Hematopoietic multipotent progenitor cell (in vitro differentiated cells): ENCODE measurements at regions not wholly inside any gene's neighbourhood (a gene's known extent, or its start where the extent isn't known, plus 50 kb on each side); places are given as distances from the start of the nearest gene placed in this dataset.

Source experiments
- DNase-seq, 3 donors: peaks; one replicate each; pipeline ENCODE4 v3.0.0-alpha.2; 2011 to 2015; ENCODE audit warnings: low read depth in 2 of 3, low spot score in 2 of 3

- no peak for DNase-seq
Observed at GRCh38 chr7:47640265-47640664, 58.4 kb upstream of the TNS3 start.

GRCh38 chr7:47639495-47640110 is 57.7 kb upstream of the TNS3 start:
- DNase-seq: no peak

GRCh38 chr7:47638679-47639315 is 56.9 kb upstream of the TNS3 start:
- no peak for DNase-seq

GRCh38 chr7:47636433-47637175 is 54.7 kb upstream of the TNS3 start:
- no peak for DNase-seq

GRCh38 chr7:47636081-47636432 is 54.1 kb upstream of the TNS3 start:
- DNase-seq: no peak

DNA sequence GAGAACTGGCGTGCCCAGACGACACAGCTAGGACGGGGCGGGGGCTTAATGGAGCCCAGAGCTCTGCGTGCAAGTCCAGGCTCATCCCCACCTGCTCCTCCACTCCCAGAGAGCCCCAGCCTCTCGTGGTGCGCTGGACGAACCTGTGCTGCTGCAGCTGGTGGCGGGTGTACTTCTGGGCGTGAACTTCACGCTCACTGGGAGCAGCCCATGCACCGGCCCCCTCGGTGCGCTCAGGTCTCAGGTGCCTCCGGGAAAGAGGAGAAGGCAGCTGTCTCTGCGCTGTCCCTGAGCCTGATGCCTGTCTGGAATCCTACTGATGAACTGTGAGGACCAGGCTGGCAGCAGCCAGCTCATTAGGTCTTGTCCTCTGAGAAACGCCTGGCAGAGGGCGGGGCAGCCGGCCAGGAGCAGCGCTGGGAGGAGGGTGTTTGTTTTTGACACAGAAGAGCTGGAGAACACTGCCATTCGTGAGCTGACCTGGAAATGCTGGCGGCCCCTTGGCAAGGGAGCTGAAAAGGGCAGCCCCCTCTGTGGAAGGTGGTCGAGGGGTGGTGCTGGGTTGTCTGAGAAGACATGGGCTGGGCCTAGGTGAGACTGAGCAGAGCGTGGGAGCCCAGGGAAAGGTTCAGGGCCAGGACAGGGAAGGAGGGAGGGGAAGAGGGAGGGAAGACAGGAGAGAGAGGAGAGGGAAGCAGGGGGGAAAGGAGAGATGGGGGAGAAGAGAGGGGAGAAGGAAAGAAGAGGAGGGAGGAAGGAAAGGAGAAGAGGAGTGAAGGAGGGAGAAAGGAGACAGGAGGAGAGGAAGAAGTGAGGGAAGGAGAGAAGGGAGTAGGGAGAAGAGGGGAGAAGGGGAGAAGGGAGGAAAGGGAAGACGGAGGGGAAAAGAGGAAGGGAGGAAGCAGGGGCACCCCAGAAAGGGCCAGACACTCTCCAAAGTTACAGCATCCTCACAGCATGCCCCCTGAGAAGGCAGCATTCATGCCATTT is 53.5 kb upstream of the TNS3 start:
- DNase-seq: no peak

- DNase-seq: no peak
Observed at GRCh38 chr7:47634273-47634672, 52.4 kb upstream of the TNS3 start.

DNA sequence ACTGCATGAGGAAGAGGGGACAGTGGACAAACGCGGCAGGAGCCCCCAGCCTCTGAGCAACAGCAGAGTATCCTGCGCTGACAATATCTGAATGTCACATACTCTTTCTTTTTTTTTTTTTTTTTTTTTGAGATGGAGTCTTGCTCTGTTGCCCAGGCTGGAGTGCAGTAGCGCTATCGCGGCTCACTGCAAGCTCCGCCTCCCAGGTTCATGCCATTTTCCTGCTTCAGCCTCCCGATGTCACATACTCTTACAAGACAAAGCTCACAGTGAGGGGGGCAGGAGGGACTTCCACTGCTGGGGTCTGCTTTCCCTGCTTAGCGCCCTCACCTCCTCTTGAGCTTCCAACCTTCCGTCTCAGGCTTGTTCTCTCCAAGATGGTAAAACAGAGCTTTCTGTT is 51.2 kb upstream of the TNS3 start:
- DNase-seq: no peak
